ENCODE measurements at regions not wholly inside any gene's neighbourhood (a gene's known extent, or its start where the extent isn't known, plus 50 kb on each side); places are given as distances from the start of the nearest gene placed in this dataset.

DNA sequence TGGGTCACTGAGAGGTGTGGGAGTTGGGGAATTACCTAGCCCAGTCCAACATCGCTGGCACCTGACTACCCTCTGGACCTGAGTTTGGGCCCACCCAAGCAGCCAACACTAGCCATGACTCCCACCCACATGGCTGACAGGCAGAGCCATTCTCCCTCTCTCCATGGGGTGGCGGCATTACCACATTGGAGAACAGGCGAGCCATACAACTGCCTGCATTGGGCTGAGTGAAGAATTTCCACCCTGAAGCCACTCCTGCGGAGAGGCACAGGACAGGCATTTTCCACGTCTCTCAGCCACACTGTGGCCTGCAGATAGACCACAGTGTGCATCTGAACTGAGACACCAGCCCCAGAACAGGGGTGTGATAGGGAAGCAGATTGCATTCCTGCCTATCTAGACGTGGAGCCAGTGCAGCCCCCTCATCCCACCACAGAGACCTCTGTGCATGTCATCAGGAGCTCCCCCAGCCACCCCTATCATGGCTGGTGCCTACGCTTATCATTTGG is 58.2 kb upstream of the ANTXRL start:
- no peak for DNase-seq (ENCODE audit: low read depth)

DNA sequence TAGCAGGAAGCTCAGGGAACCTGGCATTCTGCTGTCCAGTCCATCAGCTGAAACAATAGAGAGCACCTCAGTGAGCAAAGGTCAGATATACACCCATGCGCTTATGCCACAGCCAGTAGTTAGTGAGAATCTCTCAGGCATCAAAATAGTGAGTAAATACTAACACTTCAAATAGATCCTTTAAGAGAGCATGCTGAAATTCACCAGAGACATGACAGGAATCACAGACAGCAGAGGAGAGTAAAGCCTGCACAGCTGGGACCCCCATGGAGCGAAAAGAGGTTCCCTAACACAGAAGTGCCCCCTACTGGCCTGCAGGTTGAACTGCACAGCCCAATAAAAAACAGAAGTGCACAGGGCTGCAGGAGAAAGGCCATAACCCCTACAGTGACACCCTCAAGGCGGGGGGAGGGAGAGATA is 57.6 kb upstream of the ANTXRL start:
- DNase-seq (ENCODE audit: low read depth) = no peak

DNA sequence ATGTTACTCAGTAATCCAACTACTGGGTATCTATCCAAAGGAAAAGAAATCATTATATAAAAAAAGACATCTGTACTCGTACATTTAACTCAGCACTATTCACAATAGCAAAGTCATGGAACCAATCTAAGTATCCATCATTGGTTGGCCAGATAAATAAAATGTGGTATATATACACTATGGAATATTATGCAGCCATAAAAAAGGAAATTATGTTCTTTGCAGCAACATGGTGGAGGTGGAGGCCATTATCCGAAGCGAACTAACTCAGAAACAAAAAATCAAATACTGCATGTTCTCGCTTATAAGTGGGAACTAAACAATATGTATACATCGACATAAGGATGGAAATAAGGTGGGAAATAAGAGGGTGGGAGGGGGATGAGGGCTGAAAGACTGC is 56.2 kb upstream of the ANTXRL start:
- no peak for DNase-seq (ENCODE audit: low read depth)

DNA sequence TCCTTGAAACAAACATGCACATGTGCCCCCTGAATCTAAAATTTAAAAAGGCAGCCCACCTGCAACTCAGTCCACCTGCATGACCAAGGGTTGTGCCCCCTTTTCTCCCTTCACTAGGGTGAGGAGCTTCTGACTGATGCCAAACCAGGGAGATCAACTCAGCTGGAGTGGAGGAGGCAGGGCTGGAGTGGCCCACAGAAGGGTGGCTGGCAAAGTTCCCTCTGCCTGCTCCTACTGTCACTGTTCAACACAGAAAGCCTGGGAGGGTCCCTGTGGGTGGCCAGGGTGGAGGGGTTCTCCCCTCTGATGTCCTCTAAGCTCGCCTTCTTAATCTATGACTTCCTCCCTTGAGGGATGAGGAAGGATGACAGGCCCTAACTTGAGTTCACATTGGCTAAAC is 55.7 kb upstream of the ANTXRL start:
- DNase-seq (ENCODE audit: low read depth) = no peak

DNA sequence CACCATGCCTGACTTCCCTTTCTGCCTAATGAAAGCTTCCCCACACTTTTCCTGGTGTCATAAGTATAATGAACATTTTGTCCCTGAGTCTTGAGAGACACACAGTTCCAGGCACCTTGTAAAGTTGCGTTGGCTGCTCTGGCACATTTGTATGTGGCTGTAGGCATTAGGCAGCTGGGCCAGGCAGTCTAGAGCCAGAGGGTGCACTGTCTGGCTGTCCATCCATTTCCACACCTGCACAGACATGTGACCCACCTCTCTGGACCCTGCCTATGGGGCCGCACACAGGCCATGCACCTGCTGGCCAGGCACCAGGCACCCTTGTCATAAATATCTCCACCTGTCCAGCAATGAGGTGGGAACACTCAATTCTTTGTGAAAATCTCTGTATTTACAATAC is 54.7 kb upstream of the ANTXRL start:
- DNase-seq (ENCODE audit: low read depth) = no peak

DNA sequence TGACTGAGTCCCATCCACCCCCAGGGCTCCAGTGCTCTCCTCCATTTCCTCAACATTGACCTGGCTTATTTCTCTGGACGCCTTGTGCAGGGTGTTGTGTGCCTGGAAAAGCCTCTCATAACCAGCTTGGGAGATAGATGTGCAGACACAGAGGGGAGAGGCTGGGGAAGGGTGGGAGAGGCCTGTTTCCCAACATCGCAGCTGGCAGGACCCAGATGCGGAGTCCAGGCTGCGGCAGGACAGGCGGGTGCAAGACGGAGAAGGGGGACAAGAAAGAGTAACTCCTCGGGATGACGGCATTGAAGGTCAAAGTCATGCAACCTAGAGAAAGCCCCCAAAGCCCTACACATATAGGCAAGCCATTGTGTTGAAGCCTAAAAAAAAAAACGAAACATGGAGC is 54.1 kb upstream of the ANTXRL start:
- no peak for DNase-seq (ENCODE audit: low read depth)

DNA sequence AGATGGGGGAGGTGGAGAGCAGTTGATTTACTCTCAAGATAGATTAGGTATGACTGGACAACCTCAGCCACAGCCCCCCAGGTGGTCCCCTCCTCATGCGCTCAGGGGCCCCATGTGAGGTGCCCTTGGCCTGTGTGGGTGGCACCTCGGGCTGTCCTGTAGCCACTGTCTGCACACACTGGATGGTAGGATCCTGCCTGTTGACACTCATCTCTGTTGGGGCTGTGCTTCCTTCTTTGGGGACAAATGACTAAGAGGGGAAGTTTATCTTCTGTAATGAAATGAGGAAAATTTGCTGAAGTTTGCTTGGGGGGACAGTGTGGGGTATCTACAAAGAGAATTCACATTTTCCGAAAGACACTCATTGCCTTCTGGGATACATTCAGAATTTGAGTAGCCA is 53.6 kb upstream of the ANTXRL start:
- no peak for DNase-seq (ENCODE audit: low read depth)

DNA sequence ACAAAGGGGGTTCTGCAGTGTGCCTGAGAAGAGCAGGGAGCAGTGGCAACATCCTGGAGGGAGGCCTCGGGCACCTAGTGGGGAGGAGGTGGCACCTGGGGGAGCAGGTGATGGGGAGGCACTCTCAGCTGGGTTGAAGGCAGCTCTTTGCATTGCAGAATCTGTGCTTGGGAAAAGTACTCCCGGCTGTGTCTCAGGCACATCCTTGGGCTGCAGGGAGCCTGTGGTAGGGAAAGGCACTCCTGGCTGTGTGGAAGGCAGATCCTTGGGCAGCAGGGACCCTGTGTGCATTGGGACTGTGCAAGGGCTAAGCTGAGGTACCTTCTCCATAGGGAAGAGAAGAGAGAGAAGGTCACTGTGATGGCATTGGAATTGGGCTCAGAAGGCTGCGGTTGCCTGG is 52.8 kb upstream of the ANTXRL start:
- no peak for DNase-seq (ENCODE audit: low read depth)

DNA sequence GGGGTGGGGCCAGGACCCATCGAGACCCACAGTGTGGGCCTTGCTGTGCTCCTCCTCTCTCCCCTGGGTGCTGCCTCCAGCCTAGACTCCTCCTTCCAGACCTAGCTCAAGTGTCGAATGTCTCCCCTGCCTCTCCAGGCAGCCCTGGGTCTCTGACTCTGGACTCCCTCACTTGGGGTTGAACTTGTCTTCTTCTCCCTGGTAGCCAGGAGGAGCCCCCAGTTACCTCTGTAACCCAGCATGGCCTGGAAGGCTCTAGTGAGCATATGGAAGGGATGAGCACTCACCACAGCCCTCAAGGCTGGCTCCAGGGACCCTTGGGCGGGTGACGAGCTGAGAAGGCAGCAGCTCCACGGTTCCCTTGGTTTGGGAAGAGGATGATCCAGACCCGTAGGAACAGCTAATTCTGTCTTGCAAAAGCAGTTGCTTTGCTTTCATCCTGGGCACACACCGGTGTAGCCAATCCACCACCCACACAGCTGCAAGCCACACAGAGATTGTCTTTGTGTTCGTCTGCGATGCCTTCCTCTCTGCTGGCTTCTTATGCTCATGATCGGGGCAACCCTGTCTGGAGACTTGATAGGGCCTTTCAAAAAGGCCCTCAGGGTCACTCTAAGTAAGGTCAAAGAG is 52.3 kb upstream of the ANTXRL start:
- DNase-seq (ENCODE audit: low read depth) = no peak

DNA sequence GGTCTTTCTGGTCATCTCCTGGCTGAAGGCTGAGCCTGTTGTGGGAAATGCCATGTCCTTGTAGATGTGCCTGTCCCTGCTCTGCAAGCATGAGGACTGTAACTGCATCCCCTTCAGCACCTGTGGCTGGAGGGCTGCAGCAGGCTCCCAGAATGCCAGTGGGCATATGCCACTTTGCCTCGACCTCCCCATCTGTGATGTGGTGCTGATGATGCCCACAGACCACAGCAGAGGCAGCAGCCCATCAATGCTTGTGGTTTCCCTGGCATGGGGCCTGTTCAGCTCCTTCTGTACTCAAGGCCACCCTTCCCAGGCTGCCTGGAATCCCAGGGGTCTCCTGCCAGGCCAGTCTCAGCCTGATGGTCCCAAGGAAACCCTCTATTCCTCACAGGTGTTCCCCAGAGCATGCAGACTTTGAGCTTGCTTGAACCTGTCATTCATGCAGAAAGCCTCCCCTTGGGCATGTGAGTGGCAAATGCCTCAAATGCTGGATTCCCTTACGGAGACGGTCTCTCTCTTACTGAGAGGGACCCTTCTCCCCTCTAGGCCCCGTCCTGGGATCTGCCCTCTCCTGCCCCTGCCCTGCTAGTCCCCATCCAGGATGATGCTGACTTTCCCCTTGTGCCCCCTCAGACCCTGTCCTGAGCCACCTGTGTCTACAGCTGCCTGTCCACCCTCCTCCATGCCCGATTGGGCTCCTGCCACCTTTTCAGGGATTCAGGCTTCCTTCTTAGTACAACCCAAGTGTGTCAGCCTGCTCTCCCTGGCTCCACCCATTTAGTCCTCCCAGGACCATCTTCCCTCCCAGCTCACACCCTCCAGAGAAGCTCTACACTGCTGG is 50.9 kb upstream of the ANTXRL start:
- no peak for DNase-seq (ENCODE audit: low read depth)

DNA sequence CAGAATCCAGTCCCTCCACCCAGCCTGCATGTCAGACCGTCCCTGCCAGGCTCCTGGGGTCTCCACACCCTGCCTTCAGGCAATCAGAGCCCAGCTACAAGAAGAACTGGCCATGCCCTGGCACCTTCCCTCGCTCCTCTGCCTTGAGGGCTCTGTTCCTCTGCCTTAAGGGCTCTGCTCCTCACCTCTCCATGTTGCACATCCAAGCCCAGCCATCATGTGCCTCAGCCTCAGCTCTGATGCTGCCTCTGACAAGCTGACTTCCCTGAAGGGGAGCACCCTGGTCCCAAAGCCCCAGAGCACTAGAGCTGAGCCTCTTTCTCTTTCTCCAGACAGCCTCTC is 50.3 kb upstream of the ANTXRL start:
- no peak for DNase-seq (ENCODE audit: low read depth)

DNA sequence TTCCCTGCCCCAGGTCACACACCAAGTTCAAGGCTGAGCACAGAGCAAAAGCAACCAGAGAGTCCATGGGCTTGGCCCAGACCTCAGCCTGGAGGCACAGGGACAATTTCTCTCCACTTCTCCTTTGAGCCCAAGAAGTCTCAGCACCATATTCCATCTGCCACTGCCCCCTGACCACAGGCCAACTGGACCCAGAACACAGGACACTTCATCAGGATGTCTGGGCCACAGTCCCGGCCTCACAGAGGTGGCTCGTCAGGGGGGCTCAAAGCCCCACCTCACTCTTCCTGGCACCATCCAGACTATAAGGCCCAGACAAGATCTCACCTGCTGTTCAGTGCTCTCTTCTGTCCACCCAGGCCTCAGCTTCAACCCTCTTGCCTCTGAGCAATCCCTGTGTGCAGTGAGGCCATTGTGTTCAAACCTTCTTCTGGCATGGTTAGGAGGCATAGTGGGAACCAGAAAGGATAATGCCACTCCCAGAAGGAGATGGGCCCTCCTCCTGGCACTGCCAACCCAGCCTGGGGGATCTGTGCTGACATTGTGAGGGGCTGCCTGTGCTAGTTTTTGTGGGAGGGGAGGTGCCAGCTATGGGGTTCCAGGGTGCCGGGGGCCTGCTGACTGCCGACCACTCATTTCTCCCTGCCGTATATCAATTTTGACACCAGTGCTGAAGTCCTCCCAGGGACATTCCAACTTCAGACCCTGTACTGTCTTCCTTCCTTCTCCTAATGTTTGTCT is 49.7 kb upstream of the ANTXRL start:
- no peak for DNase-seq (ENCODE audit: low read depth)
